HepG2 (cell line): ENCODE measurements at regions not wholly inside any gene's neighbourhood (a gene's known extent, or its start where the extent isn't known, plus 50 kb on each side); places are given as distances from the start of the nearest gene placed in this dataset.

ENCODE experiments used
- BORCS8-MEF2B ChIP-seq: sonication (generic); formaldehyde crosslinking; IDR thresholded peaks from 2 replicates; pipeline ENCODE4 v1.8.0; 2022; ENCODE audit warnings: mild to moderate bottlenecking, missing genetic modification reagents
- BRD4 ChIP-seq: sonication (generic); formaldehyde crosslinking; IDR thresholded peaks from 2 replicates; pipeline ENCODE4 v1.4.0; 2020; ENCODE audit warnings: missing genetic modification reagents
- CBX1 ChIP-seq: IDR thresholded peaks from one replicate; pipeline ENCODE4 v1.6.1; 2016; ENCODE audit warnings: antibody characterized with exemption, low read depth
- CBX5 ChIP-seq: sonication (generic); formaldehyde crosslinking; IDR thresholded peaks from 2 replicates; pipeline ENCODE4 v1.4.0; 2020; ENCODE audit warnings: missing genetic modification reagents, borderline replicate concordance
- EED ChIP-seq: sonication (generic); formaldehyde crosslinking; IDR thresholded peaks from 2 replicates; pipeline ENCODE4 v1.5.0; 2020; ENCODE audit warnings: mild to moderate bottlenecking, missing genetic modification reagents
- GATAD1 ChIP-seq: IDR thresholded peaks from 2 replicates; pipeline ENCODE4 v1.6.1; 2016; ENCODE audit warnings: missing genetic modification reagents, missing compliant biosample characterization
- HDAC2 ChIP-seq: sonication (generic); formaldehyde crosslinking; IDR thresholded peaks from 2 replicates; pipeline ENCODE4 v1.4.0; 2020; ENCODE audit warnings: missing genetic modification reagents
- KDM1A ChIP-seq: IDR thresholded peaks from 2 replicates; pipeline ENCODE4 v1.6.1; 2016; ENCODE audit warnings: missing compliant biosample characterization
- NFKB2 ChIP-seq: sonication (generic); formaldehyde crosslinking; IDR thresholded peaks from 2 replicates; pipeline ENCODE4 v1.4.0; 2020; ENCODE audit warnings: missing genetic modification reagents, borderline replicate concordance
- NR2F1 ChIP-seq, 2 experiments: fragments of 450-650 bp in 1 of 2; formaldehyde crosslinking in 1 of 2; IDR thresholded peaks; 2 replicates each; pipeline versions ENCODE4 v1.5.0 to v1.6.1; 2016 to 2020; ENCODE audit warnings: mild to moderate bottlenecking in 1 of 2, missing compliant biosample characterization in 1 of 2, missing genetic modification reagents in 1 of 2, moderate library complexity in 1 of 2
- RBM22 ChIP-seq: fragments of 200-400 bp; formaldehyde crosslinking; optimal IDR thresholded peaks from 2 replicates; pipeline ENCODE3; 2017; ENCODE audit warnings: mild to moderate bottlenecking, low read length, moderate library complexity
- SKI ChIP-seq: fragments of 450-650 bp; IDR thresholded peaks from one replicate; pipeline ENCODE4 v1.6.1; 2018; ENCODE audit warnings: mild to moderate bottlenecking; ENCODE audit not compliant: partially characterized antibody
- SMC3 ChIP-seq: IDR thresholded peaks from 2 replicates; pipeline ENCODE4 v1.6.1; 2011; ENCODE audit warnings: low read length, improper control_type of control experiment
- SOX5 ChIP-seq: IDR thresholded peaks from 2 replicates; pipeline ENCODE4 v1.6.1; 2016; ENCODE audit warnings: borderline replicate concordance
- SRSF9 ChIP-seq: fragments of 200-400 bp; formaldehyde crosslinking; IDR thresholded peaks from 2 replicates; pipeline ENCODE4 v1.6.1; 2018; ENCODE audit warnings: borderline replicate concordance, mild to moderate bottlenecking, low read depth, low read length; ENCODE audit not compliant: insufficient read depth, poor library complexity, severe bottlenecking
- SRY ChIP-seq: sonication (generic); formaldehyde crosslinking; IDR thresholded peaks from 2 replicates; pipeline ENCODE4 v1.8.0; 2022; ENCODE audit warnings: mild to moderate bottlenecking, missing genetic modification reagents
- TARDBP ChIP-seq: sonication (generic); formaldehyde crosslinking; IDR thresholded peaks from 2 replicates; pipeline ENCODE4 v1.8.0; 2022; ENCODE audit warnings: mild to moderate bottlenecking, missing genetic modification reagents
- TGIF2 ChIP-seq: IDR thresholded peaks from 2 replicates; pipeline ENCODE4 v1.6.1; 2016; ENCODE audit warnings: control low read depth, missing compliant biosample characterization
- ZFP36 ChIP-seq: fragments of 150-350 bp; IDR thresholded peaks from 2 replicates; pipeline ENCODE4 v1.6.1; 2018; ENCODE audit warnings: borderline replicate concordance, low read length, low read depth; ENCODE audit not compliant: partially characterized antibody
- ZFP37 ChIP-seq: sonication (generic); formaldehyde crosslinking; IDR thresholded peaks from 2 replicates; pipeline ENCODE4 v1.4.0; 2020; ENCODE audit warnings: missing genetic modification reagents, borderline replicate concordance
- ZMAT3 ChIP-seq: sonication (generic); formaldehyde crosslinking; conservative IDR thresholded peaks from 2 replicates; pipeline ENCODE4 v1.7.0; 2021; ENCODE audit warnings: missing genetic modification reagents
- ZMYM2 ChIP-seq: sonication (generic); formaldehyde crosslinking; IDR thresholded peaks from 2 replicates; pipeline ENCODE4 v1.8.0; 2022; ENCODE audit warnings: mild to moderate bottlenecking, missing genetic modification reagents
- ZNF510 ChIP-seq: sonication (generic); formaldehyde crosslinking; IDR thresholded peaks from 2 replicates; pipeline ENCODE4 v1.4.0; 2020; ENCODE audit warnings: low read depth, mild to moderate bottlenecking, missing genetic modification reagents
- ZNF562 ChIP-seq: sonication (generic); formaldehyde crosslinking; IDR thresholded peaks from 2 replicates; pipeline ENCODE4 v1.8.0; 2022; ENCODE audit warnings: missing genetic modification reagents, borderline replicate concordance
- ZNF607 ChIP-seq: sonication (generic); formaldehyde crosslinking; IDR thresholded peaks from 2 replicates; pipeline ENCODE4 v1.5.1; 2020; ENCODE audit warnings: missing genetic modification reagents, mild to moderate bottlenecking, borderline replicate concordance
- TF ChIP-seq, protein P1 (sequence below): sonication (generic); formaldehyde crosslinking; IDR thresholded peaks from 2 replicates; pipeline ENCODE4 v1.4.0; 2020; ENCODE audit warnings: low read depth, missing genetic modification reagents
- TF ChIP-seq, protein P2 (sequence below): sonication (generic); formaldehyde crosslinking; IDR thresholded peaks from 2 replicates; pipeline ENCODE4 v1.4.0; 2020; ENCODE audit warnings: missing genetic modification reagents

DNA sequence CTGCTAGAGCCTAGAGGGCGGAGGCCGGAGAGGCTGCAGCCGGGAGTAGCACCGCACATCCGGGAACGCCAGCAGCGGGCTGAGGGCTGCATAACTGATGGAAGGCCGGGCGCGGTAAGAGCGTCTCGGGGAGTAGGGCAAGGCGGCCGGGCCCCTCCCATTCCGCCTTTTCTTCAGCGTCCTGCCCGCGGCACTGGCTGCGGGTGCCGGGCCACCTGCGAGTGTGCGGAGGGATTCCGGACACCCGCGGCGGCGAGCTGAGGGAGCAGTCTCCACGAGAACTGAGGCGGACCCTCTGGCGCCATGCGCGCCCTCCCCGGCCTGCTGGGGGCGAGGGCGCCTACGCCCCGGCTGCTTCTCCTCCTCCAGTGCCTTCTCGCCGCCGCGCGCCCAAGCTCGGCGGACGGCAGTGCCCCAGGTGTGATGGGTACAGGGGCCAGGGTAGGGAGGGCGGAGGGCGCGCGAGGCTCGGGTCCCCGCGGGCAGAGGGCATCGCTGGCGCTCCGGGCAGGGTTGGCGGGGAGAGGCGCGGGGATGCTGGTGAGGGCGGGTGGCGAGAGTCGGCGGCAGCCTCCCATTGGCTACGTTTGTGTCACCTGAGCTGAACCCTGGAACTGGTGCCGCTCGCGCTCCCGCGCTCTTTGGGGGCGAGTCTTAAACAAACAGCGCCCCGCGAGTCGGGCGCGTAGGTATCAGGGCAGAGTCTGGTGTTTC is 334.4 kb downstream of the SRGAP2C start (continued):
- peak; percentile 10; the same call in 1 of the 2 replicates for TF ChIP-seq KDM1A (CRISPR knock-in tag)
- no peak for TF ChIP-seq BRD4 (CRISPR knock-in tag)
- no peak; the same call in 1 of the 2 replicates for TF ChIP-seq HDAC2
- TF ChIP-seq, protein P1, sequence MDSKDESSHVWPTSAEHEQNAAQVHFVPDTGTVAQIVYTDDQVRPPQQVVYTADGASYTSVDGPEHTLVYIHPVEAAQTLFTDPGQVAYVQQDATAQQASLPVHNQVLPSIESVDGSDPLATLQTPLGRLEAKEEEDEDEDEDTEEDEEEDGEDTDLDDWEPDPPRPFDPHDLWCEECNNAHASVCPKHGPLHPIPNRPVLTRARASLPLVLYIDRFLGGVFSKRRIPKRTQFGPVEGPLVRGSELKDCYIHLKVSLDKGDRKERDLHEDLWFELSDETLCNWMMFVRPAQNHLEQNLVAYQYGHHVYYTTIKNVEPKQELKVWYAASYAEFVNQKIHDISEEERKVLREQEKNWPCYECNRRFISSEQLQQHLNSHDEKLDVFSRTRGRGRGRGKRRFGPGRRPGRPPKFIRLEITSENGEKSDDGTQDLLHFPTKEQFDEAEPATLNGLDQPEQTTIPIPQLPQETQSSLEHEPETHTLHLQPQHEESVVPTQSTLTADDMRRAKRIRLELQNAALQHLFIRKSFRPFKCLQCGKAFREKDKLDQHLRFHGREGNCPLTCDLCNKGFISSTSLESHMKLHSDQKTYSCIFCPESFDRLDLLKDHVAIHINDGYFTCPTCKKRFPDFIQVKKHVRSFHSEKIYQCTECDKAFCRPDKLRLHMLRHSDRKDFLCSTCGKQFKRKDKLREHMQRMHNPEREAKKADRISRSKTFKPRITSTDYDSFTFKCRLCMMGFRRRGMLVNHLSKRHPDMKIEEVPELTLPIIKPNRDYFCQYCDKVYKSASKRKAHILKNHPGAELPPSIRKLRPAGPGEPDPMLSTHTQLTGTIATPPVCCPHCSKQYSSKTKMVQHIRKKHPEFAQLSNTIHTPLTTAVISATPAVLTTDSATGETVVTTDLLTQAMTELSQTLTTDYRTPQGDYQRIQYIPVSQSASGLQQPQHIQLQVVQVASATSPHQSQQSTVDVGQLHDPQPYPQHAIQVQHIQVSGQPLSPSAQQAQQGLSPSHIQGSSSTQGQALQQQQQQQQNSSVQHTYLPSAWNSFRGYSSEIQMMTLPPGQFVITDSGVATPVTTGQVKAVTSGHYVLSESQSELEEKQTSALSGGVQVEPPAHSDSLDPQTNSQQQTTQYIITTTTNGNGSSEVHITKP (CRISPR knock-in tag): no peak
- no peak for TF ChIP-seq SRSF9
- no peak for TF ChIP-seq NR2F1 (CRISPR knock-in tag; IDR thresholded peaks at IDR 0.05)
- TF ChIP-seq SRY (CRISPR knock-in tag): peak; percentile 90; the same call in 1 of the 2 replicates
- TF ChIP-seq CBX5 (CRISPR knock-in tag): no peak
- no peak for TF ChIP-seq ZFP36
- TF ChIP-seq ZNF510 (CRISPR knock-in tag): peak; percentile 87; the same call in 1 of the 2 replicates
- TF ChIP-seq, protein P2, sequence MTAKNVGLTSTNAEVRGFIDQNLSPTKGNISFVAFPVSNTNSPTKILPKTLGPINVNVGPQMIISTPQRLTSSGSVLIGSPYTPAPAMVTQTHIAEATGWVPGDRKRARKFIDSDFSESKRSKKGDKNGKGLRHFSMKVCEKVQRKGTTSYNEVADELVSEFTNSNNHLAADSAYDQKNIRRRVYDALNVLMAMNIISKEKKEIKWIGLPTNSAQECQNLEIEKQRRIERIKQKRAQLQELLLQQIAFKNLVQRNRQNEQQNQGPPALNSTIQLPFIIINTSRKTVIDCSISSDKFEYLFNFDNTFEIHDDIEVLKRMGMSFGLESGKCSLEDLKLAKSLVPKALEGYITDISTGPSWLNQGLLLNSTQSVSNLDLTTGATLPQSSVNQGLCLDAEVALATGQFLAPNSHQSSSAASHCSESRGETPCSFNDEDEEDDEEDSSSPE: peak; percentile 88
- peak; percentile 97 for TF ChIP-seq EED (CRISPR knock-in tag)
- TF ChIP-seq TARDBP (CRISPR knock-in tag): peak; percentile 34; the same call in 1 of the 2 replicates
- peak; percentile 47; the same call in 1 of the 2 replicates for TF ChIP-seq NFKB2 (CRISPR knock-in tag)
- TF ChIP-seq SMC3: no peak
- no peak for TF ChIP-seq ZNF562
- peak; percentile 88 for TF ChIP-seq ZNF607 (CRISPR knock-in tag)
- 0 out of 2 replicates have a peak, but pooled peaks have one; percentile 19 for TF ChIP-seq ZFP37
- TF ChIP-seq ZMYM2 (CRISPR knock-in tag): peak; percentile 58; the same call in 1 of the 2 replicates
- peak; percentile 34; the same call in 1 of the 2 replicates for TF ChIP-seq BORCS8-MEF2B
- TF ChIP-seq ZMAT3 (CRISPR knock-in tag): peak; percentile 49
- no peak for TF ChIP-seq GATAD1 (CRISPR knock-in tag)
- TF ChIP-seq SOX5: no peak; the same call in 1 of the 2 replicates
- TF ChIP-seq CBX1: no peak
- no peak for TF ChIP-seq RBM22
- TF ChIP-seq TGIF2 (CRISPR knock-in tag): no peak; the same call in 1 of the 2 replicates
- peak; percentile 29 for TF ChIP-seq SKI
